ENCODE measurements at regions not wholly inside any gene's neighbourhood (a gene's known extent, or its start where the extent isn't known, plus 50 kb on each side); places are given as distances from the start of the nearest gene placed in this dataset.

DNA sequence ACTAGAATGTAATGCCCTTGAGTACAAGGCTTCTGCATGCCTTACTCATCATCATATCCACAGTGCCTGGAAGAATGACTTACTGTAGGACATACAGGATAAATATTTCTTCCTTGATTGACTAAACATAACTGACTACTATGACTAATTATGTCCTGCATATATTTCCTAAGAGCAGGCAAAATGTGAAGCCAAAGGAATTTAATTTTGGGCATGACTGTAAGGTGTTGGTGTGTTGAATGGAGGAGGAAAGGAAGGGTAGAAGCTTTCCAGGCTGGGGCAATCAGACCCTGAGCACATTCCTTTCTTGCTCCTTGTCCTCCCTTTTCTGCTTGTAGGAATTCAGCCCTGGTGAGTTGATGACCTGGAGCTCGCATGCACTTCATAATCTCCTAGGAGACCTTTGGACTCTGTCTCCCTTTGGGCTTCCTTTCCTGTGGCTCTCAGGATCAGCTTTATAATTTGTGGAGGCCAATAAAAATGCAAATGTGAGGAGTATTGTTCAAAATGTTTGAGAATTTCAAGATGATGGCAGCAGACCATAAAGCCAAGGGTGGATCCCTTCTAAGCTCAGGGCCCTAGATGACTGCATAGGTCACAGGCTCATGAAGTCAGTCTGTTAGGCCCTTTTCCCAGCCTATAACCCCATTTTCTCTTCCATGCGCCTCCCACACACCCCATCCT, 174.0 kb downstream of the HMHB1 start:
- TF ChIP-seq CTCF (IDR thresholded peaks at IDR 0.05; ENCODE audit: insufficient read depth, low read length, severe bottlenecking) = no peak
- DNase-seq (ENCODE audit: low read depth) = peak; percentile 95
- Histone ChIP-seq H3K4me3 (ENCODE audit: low read depth, low read length) (no peak overlapping the region), H3K36me3 (ENCODE audit: control insufficient read depth, insufficient read depth, low read length) (no peaks in the 10 kb centered on the region), H3K27me3 (ENCODE audit: control insufficient read depth, insufficient read depth, low read length) (no peaks in the 10 kb centered on the region)
- FAIRE-seq = no peak

GRCh38 chr5:143986516-143987212, 174.7 kb downstream of the HMHB1 start:
- TF ChIP-seq CTCF (IDR thresholded peaks at IDR 0.05; ENCODE audit: insufficient read depth, low read length, severe bottlenecking) = no peak
- DNase-seq (ENCODE audit: low read depth) = no peak
- no peak for FAIRE-seq
- no peaks in the 10 kb centered on the region for H3K27me3 ChIP-seq (ENCODE audit: control insufficient read depth, insufficient read depth, low read length)
- H3K36me3 ChIP-seq (ENCODE audit: control insufficient read depth, insufficient read depth, low read length) = no peaks in the 10 kb centered on the region
- H3K4me3 ChIP-seq (ENCODE audit: low read depth, low read length) = no peak overlapping the region

GRCh38 chr5:143987264-143987663, 175.3 kb downstream of the HMHB1 start:
- no peak for TF ChIP-seq CTCF (IDR thresholded peaks at IDR 0.05; ENCODE audit: insufficient read depth, low read length, severe bottlenecking)
- Histone ChIP-seq H3K4me3 (ENCODE audit: low read depth, low read length) (no peak overlapping the region), H3K36me3 (ENCODE audit: control insufficient read depth, insufficient read depth, low read length) (no peaks in the 10 kb centered on the region), H3K27me3 (ENCODE audit: control insufficient read depth, insufficient read depth, low read length) (no peaks in the 10 kb centered on the region)
- no peak for FAIRE-seq
- DNase-seq (ENCODE audit: low read depth) = no peak

GRCh38 chr5:143987751-143988560, 176.0 kb downstream of the HMHB1 start:
- DNase-seq (ENCODE audit: low read depth) (no peak), FAIRE-seq (no peak)
- Histone ChIP-seq H3K27me3 (ENCODE audit: control insufficient read depth, insufficient read depth, low read length) (no peaks in the 10 kb centered on the region), H3K36me3 (ENCODE audit: control insufficient read depth, insufficient read depth, low read length) (no peaks in the 10 kb centered on the region), H3K4me3 (ENCODE audit: low read depth, low read length) (no peak overlapping the region)
- TF ChIP-seq CTCF (IDR thresholded peaks at IDR 0.05; ENCODE audit: insufficient read depth, low read length, severe bottlenecking) = no peak

DNA sequence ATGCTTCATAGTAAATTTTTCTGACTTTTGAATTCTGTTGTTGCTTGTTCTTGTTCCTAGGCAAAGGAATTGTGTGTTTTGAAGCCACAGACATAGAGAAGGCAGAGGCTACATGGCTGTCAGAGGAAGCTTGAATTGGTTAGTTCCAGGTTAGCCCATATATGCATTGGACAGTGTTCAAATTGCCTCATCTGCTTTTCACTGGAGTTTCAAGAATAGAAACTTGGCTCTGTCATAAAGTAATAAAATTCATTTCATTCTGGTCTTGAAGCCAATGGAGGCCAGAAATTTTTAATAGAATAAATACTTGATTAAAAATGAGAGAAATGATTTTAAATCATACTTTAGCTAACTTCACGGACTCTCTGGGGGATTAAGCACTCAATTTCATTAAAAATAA, 178.0 kb downstream of the YIPF5 start:
- Histone ChIP-seq H3K4me3 (ENCODE audit: low read depth, low read length) (no peak overlapping the region), H3K27me3 (ENCODE audit: control insufficient read depth, insufficient read depth, low read length) (no peaks in the 10 kb centered on the region), H3K36me3 (ENCODE audit: control insufficient read depth, insufficient read depth, low read length) (no peaks in the 10 kb centered on the region)
- no peak for FAIRE-seq
- TF ChIP-seq CTCF (IDR thresholded peaks at IDR 0.05; ENCODE audit: insufficient read depth, low read length, severe bottlenecking) = no peak
- DNase-seq (ENCODE audit: low read depth) = no peak
